ENCODE measurements at regions not wholly inside any gene's neighbourhood (a gene's known extent, or its start where the extent isn't known, plus 50 kb on each side); places are given as distances from the start of the nearest gene placed in this dataset.

DNA sequence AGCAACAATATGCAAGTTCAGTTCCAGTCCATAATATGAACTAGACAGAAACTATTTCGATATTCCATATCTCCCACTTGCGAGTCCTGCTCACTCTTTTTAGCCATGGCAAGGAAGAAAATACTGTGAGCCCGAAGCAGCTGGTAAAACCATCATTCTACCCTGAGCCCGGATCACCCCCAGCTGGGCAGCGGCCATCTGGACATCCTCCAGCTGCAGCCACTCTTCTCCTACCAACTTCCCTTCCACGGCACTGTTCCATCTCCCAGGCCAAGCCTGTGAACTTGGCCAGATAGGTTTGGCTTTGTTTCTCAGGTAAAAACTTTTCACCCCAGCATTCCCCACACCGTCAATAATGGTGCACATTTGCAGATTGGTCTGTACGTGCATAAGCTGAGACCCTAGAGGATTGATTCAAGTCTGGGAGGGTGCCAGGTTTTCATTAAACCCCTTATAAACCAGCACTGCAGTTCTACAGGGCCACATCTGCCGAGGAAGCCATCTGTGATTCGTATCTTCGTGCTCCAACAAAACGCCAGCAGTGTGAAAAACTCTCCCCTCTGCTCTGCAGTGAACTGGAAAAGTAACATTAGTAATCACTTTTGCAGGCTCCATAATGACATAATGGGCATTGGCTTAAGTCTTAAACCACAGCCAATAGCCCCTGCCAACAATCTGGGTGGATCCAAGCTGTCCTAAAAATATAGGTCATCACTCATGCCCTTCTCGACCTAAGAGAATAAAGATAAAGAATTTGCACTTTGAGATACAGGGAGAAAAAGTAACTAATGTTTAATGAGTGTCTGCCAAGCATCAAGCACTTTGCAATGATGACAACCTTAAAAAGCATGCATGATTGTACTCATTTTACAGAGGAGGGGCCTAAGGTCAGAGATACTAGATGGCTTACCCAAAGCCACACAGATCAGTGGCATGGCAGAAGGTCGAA lies 205.1 kb downstream of the PLPP3 start:
- Histone ChIP-seq H3K27ac (peak overlapping the region in 1 of 4 donors; percentile 40), H3K4me1 (peaks cover 4 to 29% (median 8%) of the 10 kb centered on the region in 4 donors), H3K4me3 (no peak overlapping the region), H3K36me3 (no peaks in the 10 kb centered on the region), H3K27me3 (no peaks in the 10 kb centered on the region), H3K9me3 (no peaks in the 10 kb centered on the region)
- no peak for DNase-seq
- in situ Hi-C loops (cut with MboI; ENCODE audit: low pct_ligation_motif_present in 1 of 4, low pct_unique_long_range_greater_than_20kb in 1 of 4, low sequenced_read_pairs in 3 of 4) (no loop called here), intact Hi-C loops (cut with DNase I; ENCODE audit: low total_unique reads) (no loop called here)
- TF ChIP-seq POLR2A (IDR thresholded peaks at IDR 0.05) (no peak), CTCF (IDR thresholded peaks at IDR 0.05) (no peak), POLR2AphosphoS5 (IDR thresholded peaks at IDR 0.05) (no peak), EP300 (IDR thresholded peaks at IDR 0.05; ENCODE audit: low read depth) (no peak)
- WGBS, 2 donors (ENCODE audit: low coverage in 1 of 2) = 59 to 68% methylated on average over 7 to 14 of the region's 14 CpGs

GRCh38 chr1:56370513-56370912 lies 208.8 kb downstream of the PLPP3 start:
- H3K27ac ChIP-seq = no peak overlapping the region
- WGBS, 2 donors (ENCODE audit: low coverage in 1 of 2) = 89 to 95% methylated on average over 6 of the region's 6 CpGs
- H3K36me3 ChIP-seq = no peaks in the 10 kb centered on the region
- no peak for DNase-seq
- H3K9me3 ChIP-seq = no peaks in the 10 kb centered on the region
- in situ Hi-C loops (cut with MboI; ENCODE audit: low pct_ligation_motif_present in 1 of 4, low pct_unique_long_range_greater_than_20kb in 1 of 4, low sequenced_read_pairs in 3 of 4) = no loop called here
- no peaks in the 10 kb centered on the region for H3K27me3 ChIP-seq
- no peak overlapping the region for H3K4me3 ChIP-seq
- TF ChIP-seq POLR2A (IDR thresholded peaks at IDR 0.05) (no peak), POLR2AphosphoS5 (IDR thresholded peaks at IDR 0.05) (no peak), EP300 (IDR thresholded peaks at IDR 0.05; ENCODE audit: low read depth) (no peak), CTCF (IDR thresholded peaks at IDR 0.05) (no peak)
- peaks cover 0 to 13% (median 2%) of the 10 kb centered on the region in 4 donors for H3K4me1 ChIP-seq
- intact Hi-C loops (cut with DNase I; ENCODE audit: low total_unique reads) = no loop called here

- in situ Hi-C loops (cut with MboI; ENCODE audit: low pct_ligation_motif_present in 1 of 4, low pct_unique_long_range_greater_than_20kb in 1 of 4, low sequenced_read_pairs in 3 of 4) = no loop called here
- intact Hi-C loops (cut with DNase I; ENCODE audit: low total_unique reads) = no loop called here
- 81 to 91% methylated on average over 4 to 7 of the region's 7 CpGs for WGBS, 2 donors (ENCODE audit: low coverage in 1 of 2)
Observed at GRCh38 chr1:56363007-56363770, 216.2 kb downstream of the PLPP3 start.

More at GRCh38 chr1:56363007-56363770, 216.2 kb downstream of the PLPP3 start:
- H3K4me3 ChIP-seq = no peak overlapping the region
- H3K27ac ChIP-seq = no peak overlapping the region
- H3K36me3 ChIP-seq = no peaks in the 10 kb centered on the region
- no peak for TF ChIP-seq CTCF (IDR thresholded peaks at IDR 0.05)
- TF ChIP-seq POLR2A (IDR thresholded peaks at IDR 0.05) = no peak
- no peak for TF ChIP-seq POLR2AphosphoS5 (IDR thresholded peaks at IDR 0.05)
- TF ChIP-seq EP300 (IDR thresholded peaks at IDR 0.05; ENCODE audit: low read depth) = no peak
- H3K4me1 ChIP-seq = no peaks in the 10 kb centered on the region
- no peaks in the 10 kb centered on the region for H3K9me3 ChIP-seq
- no peaks in the 10 kb centered on the region for H3K27me3 ChIP-seq
- no peak for DNase-seq
